ENCODE measurements at regions not wholly inside any gene's neighbourhood (a gene's known extent, or its start where the extent isn't known, plus 50 kb on each side); places are given as distances from the start of the nearest gene placed in this dataset.

DNA sequence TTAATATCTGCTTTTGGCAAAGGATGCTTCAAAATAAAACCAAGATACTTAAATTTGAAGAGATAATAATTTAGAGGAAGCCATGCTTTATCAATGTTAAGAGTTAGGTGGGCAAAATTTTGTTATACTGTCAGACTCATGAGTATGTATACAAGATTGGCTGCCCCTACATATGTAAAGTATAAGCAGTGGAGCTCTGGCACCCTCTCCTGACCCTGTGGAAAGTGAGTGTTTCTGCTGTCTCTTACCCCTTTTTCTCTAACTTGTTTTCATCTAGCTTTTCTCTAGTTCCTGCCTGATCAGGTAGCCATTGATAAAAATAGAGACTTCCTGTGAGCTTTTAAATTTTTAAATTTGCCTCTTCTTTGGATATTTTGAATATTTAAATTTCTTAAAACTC, 710.9 kb upstream of the SPRY2 start:
- Histone ChIP-seq H3K4me3 (no peak overlapping the region), H3K4me1 (ENCODE audit: low read depth) (no peaks in the 10 kb centered on the region), H3K36me3 (ENCODE audit: low read depth) (no peaks in the 10 kb centered on the region), H3K9me3 (no peaks in the 10 kb centered on the region)
- ATAC-seq (no peak), DNase-seq (no peak)
- intact Hi-C loops (cut with DNase I, micrococcal nuclease) = no loop called here
- TF ChIP-seq, protein P1, sequence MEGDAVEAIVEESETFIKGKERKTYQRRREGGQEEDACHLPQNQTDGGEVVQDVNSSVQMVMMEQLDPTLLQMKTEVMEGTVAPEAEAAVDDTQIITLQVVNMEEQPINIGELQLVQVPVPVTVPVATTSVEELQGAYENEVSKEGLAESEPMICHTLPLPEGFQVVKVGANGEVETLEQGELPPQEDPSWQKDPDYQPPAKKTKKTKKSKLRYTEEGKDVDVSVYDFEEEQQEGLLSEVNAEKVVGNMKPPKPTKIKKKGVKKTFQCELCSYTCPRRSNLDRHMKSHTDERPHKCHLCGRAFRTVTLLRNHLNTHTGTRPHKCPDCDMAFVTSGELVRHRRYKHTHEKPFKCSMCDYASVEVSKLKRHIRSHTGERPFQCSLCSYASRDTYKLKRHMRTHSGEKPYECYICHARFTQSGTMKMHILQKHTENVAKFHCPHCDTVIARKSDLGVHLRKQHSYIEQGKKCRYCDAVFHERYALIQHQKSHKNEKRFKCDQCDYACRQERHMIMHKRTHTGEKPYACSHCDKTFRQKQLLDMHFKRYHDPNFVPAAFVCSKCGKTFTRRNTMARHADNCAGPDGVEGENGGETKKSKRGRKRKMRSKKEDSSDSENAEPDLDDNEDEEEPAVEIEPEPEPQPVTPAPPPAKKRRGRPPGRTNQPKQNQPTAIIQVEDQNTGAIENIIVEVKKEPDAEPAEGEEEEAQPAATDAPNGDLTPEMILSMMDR (IDR thresholded peaks at IDR 0.05) = no peak

DNA sequence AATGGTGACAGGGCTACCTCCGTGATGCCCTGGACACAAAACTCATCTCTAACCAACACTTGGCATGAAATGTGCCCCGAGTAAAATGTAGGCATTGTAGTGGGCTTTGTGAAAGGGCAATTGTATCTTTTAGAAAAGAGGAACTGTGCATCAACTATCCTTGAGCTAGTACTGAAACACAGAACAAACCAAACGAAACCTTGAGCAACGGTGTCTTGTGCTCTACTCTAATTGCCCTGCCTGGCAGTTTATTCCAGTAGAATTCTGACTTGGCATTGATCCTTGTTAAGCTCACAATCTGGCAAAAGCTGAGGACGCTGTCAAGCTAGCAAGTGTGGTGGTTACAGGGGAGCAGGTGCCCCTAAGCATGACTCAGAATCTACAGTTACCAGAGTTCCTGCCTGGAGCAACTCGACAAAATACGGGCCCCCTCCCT, 707.1 kb upstream of the SPRY2 start:
- no peaks in the 10 kb centered on the region for H3K4me1 ChIP-seq (ENCODE audit: low read depth)
- intact Hi-C loops (cut with DNase I, micrococcal nuclease) = no loop called here
- H3K9me3 ChIP-seq = no peaks in the 10 kb centered on the region
- DNase-seq = no peak
- H3K36me3 ChIP-seq (ENCODE audit: low read depth) = no peaks in the 10 kb centered on the region
- no peak overlapping the region for H3K4me3 ChIP-seq
- TF ChIP-seq, protein P1 (IDR thresholded peaks at IDR 0.05) = no peak
- ATAC-seq = no peak

DNA sequence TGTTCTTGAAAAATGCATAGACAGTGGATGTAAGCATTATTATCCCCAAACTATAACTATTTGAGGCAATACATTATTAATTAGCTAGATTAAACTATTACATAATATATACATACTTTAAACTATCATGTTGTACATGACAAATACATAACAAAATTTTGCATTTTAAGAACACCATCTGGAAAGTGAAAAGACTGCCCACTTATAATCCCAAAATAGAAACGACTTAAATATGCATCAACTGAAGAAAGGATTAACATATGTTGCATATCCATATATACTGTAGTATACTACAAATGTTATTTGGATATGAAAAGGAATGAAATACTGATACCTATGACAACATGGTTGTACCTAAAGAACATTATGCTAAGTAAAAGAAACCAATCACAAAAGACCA, 700.8 kb upstream of the SPRY2 start:
- TF ChIP-seq, protein P1 (IDR thresholded peaks at IDR 0.05) = no peak
- ATAC-seq (no peak), DNase-seq (no peak)
- Histone ChIP-seq H3K36me3 (ENCODE audit: low read depth) (no peaks in the 10 kb centered on the region), H3K9me3 (peaks cover 9% of the 10 kb centered on the region), H3K4me1 (ENCODE audit: low read depth) (no peaks in the 10 kb centered on the region), H3K4me3 (no peak overlapping the region)
- intact Hi-C loops (cut with DNase I, micrococcal nuclease) = no loop called here

DNA sequence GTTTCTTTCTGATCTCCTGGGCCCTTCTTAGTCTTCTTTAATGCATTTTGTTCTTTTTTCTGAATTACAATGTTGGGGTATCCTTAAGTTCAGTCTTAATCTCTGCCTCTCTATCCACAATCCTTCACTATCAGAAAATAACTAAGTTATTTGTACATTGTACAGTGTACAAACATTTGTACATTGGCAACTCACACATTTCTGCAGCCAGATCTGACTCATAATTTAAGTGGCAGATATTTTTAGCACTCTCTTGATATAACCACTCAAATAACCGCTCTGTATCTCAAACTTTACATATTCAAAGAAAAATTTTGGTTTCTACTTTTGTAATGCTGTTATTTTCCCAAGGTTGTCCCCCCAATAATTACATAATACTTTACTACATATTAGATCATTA, 691.1 kb upstream of the SPRY2 start:
- intact Hi-C loops (cut with DNase I, micrococcal nuclease) = no loop called here
- ATAC-seq = no peak
- TF ChIP-seq, protein P1 (IDR thresholded peaks at IDR 0.05) = no peak

DNA sequence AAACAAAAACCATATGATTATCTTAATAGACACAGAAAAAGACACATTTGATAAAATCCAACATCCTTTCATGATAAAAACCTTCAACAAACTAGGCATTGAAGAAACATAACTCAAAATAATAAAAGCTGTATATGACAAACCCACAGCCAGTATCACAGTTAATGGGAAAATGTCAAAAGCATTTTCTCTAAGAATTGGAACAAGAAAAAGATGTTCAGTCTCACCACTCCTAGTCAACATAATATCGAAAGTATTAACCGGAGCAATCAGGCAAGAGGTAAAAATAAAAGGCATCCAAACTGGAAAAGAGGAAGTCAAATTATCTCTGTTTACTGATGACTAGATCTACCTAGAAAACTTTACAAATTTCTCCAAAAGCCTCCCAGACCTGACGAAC, 684.2 kb upstream of the SPRY2 start:
- Histone ChIP-seq H3K9me3 (peaks cover 4% of the 10 kb centered on the region), H3K4me1 (ENCODE audit: low read depth) (no peaks in the 10 kb centered on the region), H3K4me3 (no peak overlapping the region), H3K36me3 (ENCODE audit: low read depth) (no peaks in the 10 kb centered on the region)
- DNase-seq (no peak), ATAC-seq (no peak)
- TF ChIP-seq, protein P1 (IDR thresholded peaks at IDR 0.05) = no peak
- intact Hi-C loops (cut with DNase I, micrococcal nuclease) = no loop called here

More for the DNA sequence above, 691.1 kb upstream of the SPRY2 start:
- Histone ChIP-seq H3K4me1 (ENCODE audit: low read depth) (no peaks in the 10 kb centered on the region), H3K9me3 (no peaks in the 10 kb centered on the region), H3K36me3 (ENCODE audit: low read depth) (no peaks in the 10 kb centered on the region), H3K4me3 (no peak overlapping the region)
- DNase-seq = no peak

DNA sequence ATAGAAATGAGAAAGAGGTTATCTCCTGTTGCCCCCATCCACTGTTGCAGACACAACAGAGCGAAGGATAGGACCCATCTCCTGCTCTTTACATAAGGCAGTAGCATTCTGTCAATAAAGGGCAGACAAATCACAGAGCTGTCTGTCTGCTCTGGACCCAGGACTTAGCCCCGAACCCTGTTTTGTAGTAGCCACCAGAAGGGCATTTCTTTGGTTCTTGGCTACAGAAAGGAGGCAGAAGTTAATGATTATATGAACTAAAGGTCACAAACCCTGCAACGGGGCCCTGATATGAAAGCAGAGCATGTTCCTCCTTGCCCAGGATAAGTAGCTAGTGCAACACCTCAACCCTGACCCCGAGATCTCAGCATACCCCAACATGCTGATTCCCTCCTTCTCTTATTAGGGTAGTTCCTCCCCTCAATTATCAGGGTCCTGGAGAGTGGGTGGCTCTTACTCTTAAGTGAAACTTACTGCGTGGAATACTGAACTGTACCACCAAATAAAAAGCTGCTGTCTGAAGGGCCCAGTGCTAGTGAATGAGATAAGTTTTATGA, 680.4 kb upstream of the SPRY2 start:
- TF ChIP-seq, protein P1 (IDR thresholded peaks at IDR 0.05) = no peak
- intact Hi-C loops (cut with DNase I, micrococcal nuclease) = no loop called here
- H3K9me3 ChIP-seq = peaks cover 4% of the 10 kb centered on the region
- ATAC-seq (no peak), DNase-seq (no peak)
- no peaks in the 10 kb centered on the region for H3K36me3 ChIP-seq (ENCODE audit: low read depth)
- H3K4me1 ChIP-seq (ENCODE audit: low read depth) = no peaks in the 10 kb centered on the region
- H3K4me3 ChIP-seq = no peak overlapping the region

Measured in mucosa of descending colon (tissue), 3 donors.